ENCODE measurements at regions not wholly inside any gene's neighbourhood (a gene's known extent, or its start where the extent isn't known, plus 50 kb on each side); places are given as distances from the start of the nearest gene placed in this dataset.
"Not testable (repeated sequence)": the region's sequence is repeated elsewhere in the genome, so short reads cannot be mapped to it uniquely, and the experiment has no call there.

- DNase-seq (ENCODE audit: low read depth) = no peak
Observed at GRCh38 chr17:59494757-59495368, 70.5 kb upstream of the DHX40 start.

- no peak for DNase-seq (ENCODE audit: low read depth)
Observed at GRCh38 chr17:59496178-59496577, 69.2 kb upstream of the DHX40 start.

- DNase-seq (ENCODE audit: low read depth) = peak; percentile 7
Observed at GRCh38 chr17:59498530-59499307, 66.7 kb upstream of the DHX40 start.

- DNase-seq (ENCODE audit: low read depth) = not testable (repeated sequence)
Observed at GRCh38 chr17:59500086-59500655, 65.2 kb upstream of the DHX40 start.

- DNase-seq (ENCODE audit: low read depth) = no peak
Observed at GRCh38 chr17:59501690-59502089, 63.7 kb upstream of the DHX40 start.

GRCh38 chr17:59502800-59503199, 62.6 kb upstream of the DHX40 start:
- DNase-seq (ENCODE audit: low read depth) = no peak

GRCh38 chr17:59503500-59503899, 61.9 kb upstream of the DHX40 start:
- DNase-seq (ENCODE audit: low read depth) = no peak

GRCh38 chr17:59504821-59505220, 60.6 kb upstream of the DHX40 start:
- no peak for DNase-seq (ENCODE audit: low read depth)

- DNase-seq (ENCODE audit: low read depth) = peak; percentile 30
Observed at GRCh38 chr17:59505610-59506276, 59.7 kb upstream of the DHX40 start.

- no peak for DNase-seq (ENCODE audit: low read depth)
Observed at GRCh38 chr17:59506894-59507726, 58.3 kb upstream of the DHX40 start.

GRCh38 chr17:59508999-59509625, 56.3 kb upstream of the DHX40 start:
- DNase-seq (ENCODE audit: low read depth) = no peak

GRCh38 chr17:59510611-59511010, 54.8 kb upstream of the DHX40 start:
- DNase-seq (ENCODE audit: low read depth) = no peak

GRCh38 chr17:59511726-59512125, 53.7 kb upstream of the DHX40 start:
- DNase-seq (ENCODE audit: low read depth) = no peak

GRCh38 chr17:59512844-59513385, 52.5 kb upstream of the DHX40 start:
- no peak for DNase-seq (ENCODE audit: low read depth)

- DNase-seq (ENCODE audit: low read depth) = peak; percentile 89
Observed at GRCh38 chr17:59513934-59514841, 51.2 kb upstream of the DHX40 start.
